ENCODE measurements at regions not wholly inside any gene's neighbourhood (a gene's known extent, or its start where the extent isn't known, plus 50 kb on each side); places are given as distances from the start of the nearest gene placed in this dataset.

- no peak for TF ChIP-seq ZNF19 (tag by site-specific recombination; IDR thresholded peaks at IDR 0.05; ENCODE audit: low read depth)
- no peak for TF ChIP-seq ZNF776 (tag by site-specific recombination; IDR thresholded peaks at IDR 0.05; ENCODE audit: borderline replicate concordance)
- TF ChIP-seq GLI4 (tag by site-specific recombination; IDR thresholded peaks at IDR 0.05): no peak
- TF ChIP-seq ZNF707 (tag by site-specific recombination; IDR thresholded peaks at IDR 0.05): no peak
- no peak for TF ChIP-seq ZNF146 (tag by site-specific recombination; IDR thresholded peaks at IDR 0.05)
- TF ChIP-seq ZNF791 (tag by site-specific recombination; IDR thresholded peaks at IDR 0.05): no peak
- TF ChIP-seq, protein P1, sequence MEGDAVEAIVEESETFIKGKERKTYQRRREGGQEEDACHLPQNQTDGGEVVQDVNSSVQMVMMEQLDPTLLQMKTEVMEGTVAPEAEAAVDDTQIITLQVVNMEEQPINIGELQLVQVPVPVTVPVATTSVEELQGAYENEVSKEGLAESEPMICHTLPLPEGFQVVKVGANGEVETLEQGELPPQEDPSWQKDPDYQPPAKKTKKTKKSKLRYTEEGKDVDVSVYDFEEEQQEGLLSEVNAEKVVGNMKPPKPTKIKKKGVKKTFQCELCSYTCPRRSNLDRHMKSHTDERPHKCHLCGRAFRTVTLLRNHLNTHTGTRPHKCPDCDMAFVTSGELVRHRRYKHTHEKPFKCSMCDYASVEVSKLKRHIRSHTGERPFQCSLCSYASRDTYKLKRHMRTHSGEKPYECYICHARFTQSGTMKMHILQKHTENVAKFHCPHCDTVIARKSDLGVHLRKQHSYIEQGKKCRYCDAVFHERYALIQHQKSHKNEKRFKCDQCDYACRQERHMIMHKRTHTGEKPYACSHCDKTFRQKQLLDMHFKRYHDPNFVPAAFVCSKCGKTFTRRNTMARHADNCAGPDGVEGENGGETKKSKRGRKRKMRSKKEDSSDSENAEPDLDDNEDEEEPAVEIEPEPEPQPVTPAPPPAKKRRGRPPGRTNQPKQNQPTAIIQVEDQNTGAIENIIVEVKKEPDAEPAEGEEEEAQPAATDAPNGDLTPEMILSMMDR (tag by site-specific recombination; IDR thresholded peaks at IDR 0.05): no peak
- TF ChIP-seq ZNF138 (tag by site-specific recombination; IDR thresholded peaks at IDR 0.05; ENCODE audit: borderline replicate concordance): no peak
- TF ChIP-seq ZNF701 (tag by site-specific recombination; IDR thresholded peaks at IDR 0.05): no peak
- TF ChIP-seq ZNF513 (tag by site-specific recombination; IDR thresholded peaks at IDR 0.05): no peak
- no peak for TF ChIP-seq ZNF121 (tag by site-specific recombination; IDR thresholded peaks at IDR 0.05)
- no peak for TF ChIP-seq ZNF132 (tag by site-specific recombination; IDR thresholded peaks at IDR 0.05; ENCODE audit: borderline replicate concordance)
Measured at GRCh38 chr22:48039326-48039725, 1276.9 kb downstream of the TBC1D22A start.
